GM20000 (cell line): ENCODE measurements at regions not wholly inside any gene's neighbourhood (a gene's known extent, or its start where the extent isn't known, plus 50 kb on each side); places are given as distances from the start of the nearest gene placed in this dataset.

Source experiments
- DNase-seq: peaks from one replicate; pipeline ENCODE4 v3.0.0; 2012; ENCODE audit warnings: low spot score
- TF ChIP-seq, protein P1 (sequence below): IDR thresholded peaks from 2 replicates; pipeline ENCODE4 v1.5.1; 2012; ENCODE audit warnings: mild to moderate bottlenecking, control low read depth; ENCODE audit errors: extremely low read depth, missing control alignments

DNA sequence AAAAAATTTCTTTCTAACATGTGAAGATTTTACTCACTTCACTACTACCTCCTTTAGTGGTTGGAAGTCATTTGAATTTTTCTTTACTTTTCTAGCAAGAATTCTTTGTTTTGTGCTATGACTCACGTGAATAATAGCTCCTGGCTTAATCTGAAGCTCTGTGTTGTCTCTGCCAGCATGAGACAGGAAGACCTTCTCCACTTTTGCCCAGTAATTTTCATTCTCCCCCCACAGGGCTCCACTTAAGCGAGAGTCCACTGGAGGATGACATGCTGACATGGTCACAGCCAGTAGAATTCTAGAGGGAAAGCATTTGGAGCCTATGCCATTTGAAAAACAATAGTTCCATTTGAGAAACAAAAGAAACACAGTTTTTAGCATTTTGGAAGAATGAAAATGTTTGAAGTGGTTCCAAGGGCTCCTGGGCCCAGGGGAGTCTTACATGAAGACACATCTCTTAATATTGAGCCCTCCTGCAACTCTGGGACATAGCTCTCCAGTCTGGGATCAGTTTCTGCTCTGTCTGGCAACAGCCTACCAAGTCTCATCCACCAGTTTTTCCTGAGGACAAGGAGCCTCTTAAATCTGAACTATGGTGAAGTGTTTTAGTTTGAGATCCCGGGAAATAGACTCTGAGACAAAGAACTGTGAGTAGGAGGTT, 231.4 kb downstream of the PAX1 start:
- no peak for DNase-seq
- TF ChIP-seq, protein P1, sequence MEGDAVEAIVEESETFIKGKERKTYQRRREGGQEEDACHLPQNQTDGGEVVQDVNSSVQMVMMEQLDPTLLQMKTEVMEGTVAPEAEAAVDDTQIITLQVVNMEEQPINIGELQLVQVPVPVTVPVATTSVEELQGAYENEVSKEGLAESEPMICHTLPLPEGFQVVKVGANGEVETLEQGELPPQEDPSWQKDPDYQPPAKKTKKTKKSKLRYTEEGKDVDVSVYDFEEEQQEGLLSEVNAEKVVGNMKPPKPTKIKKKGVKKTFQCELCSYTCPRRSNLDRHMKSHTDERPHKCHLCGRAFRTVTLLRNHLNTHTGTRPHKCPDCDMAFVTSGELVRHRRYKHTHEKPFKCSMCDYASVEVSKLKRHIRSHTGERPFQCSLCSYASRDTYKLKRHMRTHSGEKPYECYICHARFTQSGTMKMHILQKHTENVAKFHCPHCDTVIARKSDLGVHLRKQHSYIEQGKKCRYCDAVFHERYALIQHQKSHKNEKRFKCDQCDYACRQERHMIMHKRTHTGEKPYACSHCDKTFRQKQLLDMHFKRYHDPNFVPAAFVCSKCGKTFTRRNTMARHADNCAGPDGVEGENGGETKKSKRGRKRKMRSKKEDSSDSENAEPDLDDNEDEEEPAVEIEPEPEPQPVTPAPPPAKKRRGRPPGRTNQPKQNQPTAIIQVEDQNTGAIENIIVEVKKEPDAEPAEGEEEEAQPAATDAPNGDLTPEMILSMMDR: no peak

GRCh38 chr20:21936261-21936660, 230.8 kb downstream of the PAX1 start:
- TF ChIP-seq, protein P1: no peak
- no peak for DNase-seq

DNA sequence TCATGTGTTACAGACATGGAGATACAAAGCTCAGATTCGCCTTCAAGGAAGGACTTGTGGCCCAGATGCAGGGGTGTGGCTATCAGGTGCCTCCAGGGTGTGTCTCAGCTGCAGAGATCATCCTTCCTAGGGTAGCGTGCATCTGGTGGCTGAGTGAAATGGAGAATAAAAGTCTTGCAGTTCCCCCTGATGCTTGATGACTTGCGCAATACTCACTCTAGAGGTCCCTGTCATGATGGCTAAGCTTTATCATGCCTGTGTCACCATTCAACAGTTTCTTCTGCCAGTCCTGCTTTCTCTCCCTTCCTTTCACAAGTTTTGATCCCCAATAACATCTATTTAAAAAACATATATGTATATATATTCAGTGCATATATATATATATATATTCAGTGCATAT, 228.1 kb downstream of the PAX1 start:
- no peak for DNase-seq

DNA sequence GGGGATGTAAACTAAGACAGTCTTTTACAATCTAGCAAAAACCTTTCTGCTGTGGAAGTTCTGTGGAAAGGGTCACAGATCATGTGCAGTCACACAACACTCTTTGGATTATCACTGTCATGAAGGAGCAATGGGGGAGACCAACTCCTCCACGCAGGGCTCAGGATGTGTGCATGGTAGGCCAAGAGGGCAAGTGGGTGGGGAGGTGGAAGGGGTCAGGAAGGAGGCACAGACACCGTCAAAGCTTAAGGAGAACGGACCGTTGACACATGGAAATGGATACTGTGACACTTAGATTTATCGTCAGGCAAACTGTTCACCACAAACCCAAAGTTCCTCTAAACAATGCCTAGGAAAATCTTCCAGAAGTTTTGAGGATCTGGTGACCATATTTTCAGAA, 215.8 kb downstream of the PAX1 start:
- DNase-seq: no peak
- TF ChIP-seq, protein P1: no peak

More for the DNA sequence above, 228.1 kb downstream of the PAX1 start:
- TF ChIP-seq, protein P1: no peak

GRCh38 chr20:21920211-21920610, 214.7 kb downstream of the PAX1 start:
- TF ChIP-seq, protein P1: no peak

GRCh38 chr20:21918398-21918797, 212.9 kb downstream of the PAX1 start:
- no peak for DNase-seq
- TF ChIP-seq, protein P1: no peak

More at GRCh38 chr20:21920211-21920610, 214.7 kb downstream of the PAX1 start:
- no peak for DNase-seq

DNA sequence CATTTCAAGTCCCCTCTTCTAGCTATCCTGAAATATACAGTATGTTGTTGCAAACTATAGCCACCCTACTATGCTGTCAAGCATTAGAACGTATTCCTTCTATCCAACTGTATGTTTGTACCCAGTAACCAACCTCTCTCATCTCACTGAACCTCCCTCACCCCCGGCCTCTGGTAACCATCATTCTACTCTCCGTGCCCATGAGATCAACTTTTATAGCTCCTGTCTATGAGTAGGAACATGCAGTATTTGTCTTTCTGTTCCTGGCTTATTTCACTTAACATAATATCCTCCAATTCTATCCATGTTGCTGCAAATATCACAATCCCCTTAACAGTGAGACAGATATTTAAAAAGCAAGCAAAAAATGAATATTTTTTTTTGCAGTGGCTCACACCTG, 196.9 kb downstream of the PAX1 start:
- DNase-seq: no peak
- TF ChIP-seq, protein P1: no peak
